Spleen (tissue), 7 donors: ENCODE measurements at regions not wholly inside any gene's neighbourhood (a gene's known extent, or its start where the extent isn't known, plus 50 kb on each side); places are given as distances from the start of the nearest gene placed in this dataset.

Source experiments
- CTCF ChIP-seq, 11 experiments: fragments of 200-600 bp in 7 of 11; fragments of 450-650 bp in 4 of 11; sonication (generic) in 4 of 11; IDR thresholded peaks in 8 of 11; conservative IDR thresholded peaks in 3 of 11; 1 replicate in 7 of 11; 2 replicates in 4 of 11; pipeline versions ENCODE4 v1.4.0 to v1.8.0; 2016 to 2021; ENCODE audit warnings: antibody characterized with exemption in 11 of 11, inconsistent platforms in 4 of 11, mild to moderate bottlenecking in 1 of 11
- POLR2A ChIP-seq, 3 donors: fragments of 450-650 bp; IDR thresholded peaks; one replicate each; pipeline ENCODE4 v1.5.1; 2017; ENCODE audit warnings: antibody characterized with exemption in 3 of 3, mild to moderate bottlenecking in 1 of 3
- donor health status: DM: no; HTN: no; CAD: no; lungs with moderate emphysema.
- donor health status: DM: no; HTN: no; CAD: no.
- donor health status: DM: no; HTN: no; CAD: no.

GRCh38 chr7:81394029-81394428 lies 375.8 kb downstream of the HGF start:
- TF ChIP-seq POLR2A (IDR thresholded peaks at IDR 0.05) = no peak
- TF ChIP-seq CTCF (IDR thresholded peaks at IDR 0.05 in 8 of 11, conservative IDR thresholded peaks at IDR 0.05 in 3 of 11) = no peak
